Body of pancreas (tissue), 4 donors: ENCODE measurements at regions not wholly inside any gene's neighbourhood (a gene's known extent, or its start where the extent isn't known, plus 50 kb on each side); places are given as distances from the start of the nearest gene placed in this dataset.
"Not testable (repeated sequence)": the region's sequence is repeated elsewhere in the genome, so short reads cannot be mapped to it uniquely, and the experiment has no call there.

Experiments used
- ATAC-seq: fragments of 150-250 bp; one replicate; pipeline ENCODE4 v1.9.1; 2016
- DNase-seq, 4 donors: peaks; one replicate each; pipeline ENCODE4 v3.0.0-alpha.2; 2019
- H3K27ac ChIP-seq, 4 donors: fragments of 200-600 bp; sonication (generic); 1 replicate in 3 of 4; 2 replicates in 1 of 4; pipeline versions ENCODE4 v1.5.1 to v1.6.1; 2016 to 2019; ENCODE audit warnings: mild to moderate bottlenecking in 1 of 4, mixed read lengths in 1 of 4, moderate library complexity in 1 of 4
- H3K27me3 ChIP-seq, 2 donors: fragments of 200-600 bp; sonication (generic); one replicate each; pipeline ENCODE4 v1.6.0; 2016; ENCODE audit warnings: mild to moderate bottlenecking in 1 of 2
- H3K36me3 ChIP-seq, 2 donors: fragments of 200-600 bp; sonication (generic); replicated peaks in 1 of 2; 2 replicates each; pipeline ENCODE4 v1.5.1; 2016; ENCODE audit warnings: low read depth in 2 of 2; ENCODE audit not compliant: insufficient read depth in 1 of 2
- H3K4me1 ChIP-seq: fragments of 200-600 bp; sonication (generic); one replicate; pipeline ENCODE4 v1.6.0; 2016
- H3K4me3 ChIP-seq, 2 donors: fragments of 200-600 bp; sonication (generic); 1 replicate in 1 of 2; 2 replicates in 1 of 2; pipeline ENCODE4 v1.5.1; 2016 to 2019
- H3K9me3 ChIP-seq, 3 donors: fragments of 200-600 bp; sonication (generic); 1 replicate in 2 of 3; 2 replicates in 1 of 3; pipeline ENCODE4 v1.5.1; 2016
- POLR2A ChIP-seq, 3 donors: fragments of 450-650 bp; IDR thresholded peaks; one replicate each; pipeline ENCODE4 v1.6.1; 2016; ENCODE audit warnings: antibody characterized with exemption in 3 of 3, mild to moderate bottlenecking in 2 of 3
- WGBS, 2 donors: methylation state at CpG; one replicate each; pipeline ENCODE4 v1.1.5; 2017; 5-methylcytosine and 5-hydroxymethylcytosine counted together
- intact Hi-C: fragments of 100-400 bp; cut with DNase I; formaldehyde crosslinking; loops from one replicate; pipeline ENCODE4 v1.15.1; 2023
- TF ChIP-seq, protein P1 (sequence below), 7 experiments: fragments of 450-650 bp in 4 of 7; fragments of 200-600 bp in 3 of 7; sonication (generic) in 3 of 7; IDR thresholded peaks; one replicate each; pipeline ENCODE4 v1.5.1; 2016 to 2019; ENCODE audit warnings: antibody characterized with exemption in 7 of 7

- ATAC-seq = no peak
- Histone ChIP-seq H3K36me3 (no peaks in the 10 kb centered on the region), H3K27me3 (no peaks in the 10 kb centered on the region), H3K4me1 (no peaks in the 10 kb centered on the region), H3K9me3 (no peaks in the 10 kb centered on the region), H3K27ac (no peak overlapping the region), H3K4me3 (no peak overlapping the region)
- WGBS, 2 donors = 29 to 46% methylated on average over 2 of the region's 2 CpGs
- no peak for TF ChIP-seq POLR2A (IDR thresholded peaks at IDR 0.05)
- TF ChIP-seq, protein P1, sequence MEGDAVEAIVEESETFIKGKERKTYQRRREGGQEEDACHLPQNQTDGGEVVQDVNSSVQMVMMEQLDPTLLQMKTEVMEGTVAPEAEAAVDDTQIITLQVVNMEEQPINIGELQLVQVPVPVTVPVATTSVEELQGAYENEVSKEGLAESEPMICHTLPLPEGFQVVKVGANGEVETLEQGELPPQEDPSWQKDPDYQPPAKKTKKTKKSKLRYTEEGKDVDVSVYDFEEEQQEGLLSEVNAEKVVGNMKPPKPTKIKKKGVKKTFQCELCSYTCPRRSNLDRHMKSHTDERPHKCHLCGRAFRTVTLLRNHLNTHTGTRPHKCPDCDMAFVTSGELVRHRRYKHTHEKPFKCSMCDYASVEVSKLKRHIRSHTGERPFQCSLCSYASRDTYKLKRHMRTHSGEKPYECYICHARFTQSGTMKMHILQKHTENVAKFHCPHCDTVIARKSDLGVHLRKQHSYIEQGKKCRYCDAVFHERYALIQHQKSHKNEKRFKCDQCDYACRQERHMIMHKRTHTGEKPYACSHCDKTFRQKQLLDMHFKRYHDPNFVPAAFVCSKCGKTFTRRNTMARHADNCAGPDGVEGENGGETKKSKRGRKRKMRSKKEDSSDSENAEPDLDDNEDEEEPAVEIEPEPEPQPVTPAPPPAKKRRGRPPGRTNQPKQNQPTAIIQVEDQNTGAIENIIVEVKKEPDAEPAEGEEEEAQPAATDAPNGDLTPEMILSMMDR (IDR thresholded peaks at IDR 0.05) = no peak
- no peak for DNase-seq
- intact Hi-C loops = no loop called here
These were observed 713.6 kb downstream of the PLCL1 start for GRCh38 chr2:198517976-198518375.

GRCh38 chr2:198508610-198509009 is 704.2 kb downstream of the PLCL1 start:
- H3K27ac ChIP-seq, H3K4me3 ChIP-seq, DNase-seq, intact Hi-C loops, H3K27me3 ChIP-seq, H3K36me3 ChIP-seq, ATAC-seq, H3K4me1 ChIP-seq, H3K9me3 ChIP-seq: not testable (repeated sequence)
- 63 to 85% methylated on average over 1 of the region's 1 CpG for WGBS, 2 donors

GRCh38 chr2:198499539-198499938 is 695.1 kb downstream of the PLCL1 start:
- 28 to 34% methylated on average over 6 of the region's 6 CpGs for WGBS, 2 donors
- H3K27ac ChIP-seq = no peak overlapping the region
- H3K4me3 ChIP-seq = no peak overlapping the region
- no peaks in the 10 kb centered on the region for H3K27me3 ChIP-seq
- H3K9me3 ChIP-seq = no peaks in the 10 kb centered on the region
- H3K4me1 ChIP-seq = no peaks in the 10 kb centered on the region
- H3K36me3 ChIP-seq = no peaks in the 10 kb centered on the region
- intact Hi-C loops = no loop called here
- DNase-seq (peak in 2 of 4 donors; percentile 8 to 12), ATAC-seq (peak; percentile 47)
- no peak for TF ChIP-seq POLR2A (IDR thresholded peaks at IDR 0.05)
- TF ChIP-seq, protein P1 (IDR thresholded peaks at IDR 0.05) = no peak

GRCh38 chr2:198498516-198498915 is 694.1 kb downstream of the PLCL1 start:
- DNase-seq = no peak
- Histone ChIP-seq H3K27ac (no peak overlapping the region), H3K4me1 (no peaks in the 10 kb centered on the region), H3K9me3 (no peaks in the 10 kb centered on the region), H3K4me3 (no peak overlapping the region), H3K27me3 (no peaks in the 10 kb centered on the region), H3K36me3 (no peaks in the 10 kb centered on the region)
- no peak for TF ChIP-seq POLR2A (IDR thresholded peaks at IDR 0.05)
- TF ChIP-seq, protein P1 (IDR thresholded peaks at IDR 0.05) = no peak
- no peak for ATAC-seq
- intact Hi-C loops = no loop called here

DNA sequence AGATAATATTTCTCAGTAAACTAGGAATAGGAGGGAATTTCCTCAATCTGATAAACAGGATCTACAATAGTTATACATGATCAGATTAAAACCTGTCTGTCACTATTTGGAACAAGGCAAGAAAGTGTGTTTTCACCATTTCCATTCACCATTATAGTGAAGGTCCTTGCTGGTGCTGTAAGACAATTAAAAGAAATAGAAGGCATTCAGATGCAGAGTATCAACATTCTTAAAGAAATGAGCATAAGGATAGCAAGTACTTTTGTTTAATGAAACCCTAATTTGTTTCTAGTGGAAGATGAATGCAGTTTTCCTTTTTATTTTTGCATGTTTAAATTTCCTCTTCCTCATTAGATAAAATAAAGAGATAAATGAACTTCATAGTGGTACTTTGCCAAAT is 693.7 kb downstream of the PLCL1 start:
- intact Hi-C loops = no loop called here
- no peak overlapping the region for H3K4me3 ChIP-seq
- TF ChIP-seq, protein P1 (IDR thresholded peaks at IDR 0.05) = no peak
- TF ChIP-seq POLR2A (IDR thresholded peaks at IDR 0.05) = no peak
- no peaks in the 10 kb centered on the region for H3K4me1 ChIP-seq
- DNase-seq (no peak), ATAC-seq (no peak)
- H3K27me3 ChIP-seq = no peaks in the 10 kb centered on the region
- no peaks in the 10 kb centered on the region for H3K9me3 ChIP-seq
- H3K36me3 ChIP-seq = no peaks in the 10 kb centered on the region
- H3K27ac ChIP-seq = no peak overlapping the region
